ENCODE measurements at regions not wholly inside any gene's neighbourhood (a gene's known extent, or its start where the extent isn't known, plus 50 kb on each side); places are given as distances from the start of the nearest gene placed in this dataset.

GRCh38 chr15:69931156-69931555, 166.6 kb downstream of the TLE3 start:
- DNase-seq: no peak

GRCh38 chr15:69934607-69935006, 163.1 kb downstream of the TLE3 start:
- no peak for DNase-seq

- DNase-seq: no peak
These were observed 157.9 kb downstream of the TLE3 start for GRCh38 chr15:69939513-69940440.

GRCh38 chr15:69940441-69941300, 157.0 kb downstream of the TLE3 start:
- DNase-seq: no peak

GRCh38 chr15:69941301-69941605, 156.5 kb downstream of the TLE3 start:
- DNase-seq: no peak

- no peak for DNase-seq
These were observed 155.8 kb downstream of the TLE3 start for GRCh38 chr15:69941706-69942495.

- DNase-seq: no peak
These were observed 154.1 kb downstream of the TLE3 start for GRCh38 chr15:69943637-69944036.

- DNase-seq: no peak
These were observed 152.0 kb downstream of the TLE3 start for GRCh38 chr15:69945729-69946128.

- DNase-seq: no peak
These were observed 150.8 kb downstream of the TLE3 start for GRCh38 chr15:69946870-69947269.

- DNase-seq: no peak
These were observed 150.3 kb downstream of the TLE3 start for GRCh38 chr15:69947394-69947793.

- no peak for DNase-seq
These were observed 148.2 kb downstream of the TLE3 start for GRCh38 chr15:69949485-69949884.

GRCh38 chr15:69951256-69951897, 146.3 kb downstream of the TLE3 start:
- DNase-seq: no peak

- DNase-seq: no peak
These were observed 145.7 kb downstream of the TLE3 start for GRCh38 chr15:69951898-69952555.

GRCh38 chr15:69953051-69953450, 144.7 kb downstream of the TLE3 start:
- no peak for DNase-seq

GRCh38 chr15:69953816-69954215, 143.9 kb downstream of the TLE3 start:
- no peak for DNase-seq

- no peak for DNase-seq
These were observed 143.1 kb downstream of the TLE3 start for GRCh38 chr15:69954666-69955065.

- DNase-seq: no peak
These were observed 142.3 kb downstream of the TLE3 start for GRCh38 chr15:69955240-69955894.

GRCh38 chr15:69956417-69956816, 141.3 kb downstream of the TLE3 start:
- no peak for DNase-seq

GRCh38 chr15:69957175-69957574, 140.5 kb downstream of the TLE3 start:
- no peak for DNase-seq

GRCh38 chr15:69958496-69959084, 139.1 kb downstream of the TLE3 start:
- DNase-seq: no peak

GRCh38 chr15:69962561-69962960, 135.2 kb downstream of the TLE3 start:
- DNase-seq: no peak

Data from T-helper 9 cell (primary cell).